ENCODE measurements at regions not wholly inside any gene's neighbourhood (a gene's known extent, or its start where the extent isn't known, plus 50 kb on each side); places are given as distances from the start of the nearest gene placed in this dataset.

- TF ChIP-seq HOXA7 (CRISPR knock-in tag; IDR thresholded peaks at IDR 0.05) (no peak), CTCF (IDR thresholded peaks at IDR 0.05) (no peak), POLR2A (IDR thresholded peaks at IDR 0.05; ENCODE audit: low read length) (no peak)
Measured at GRCh38 chr12:89083491-89083890, 268.8 kb downstream of the DUSP6 start.
